Sigmoid colon (tissue), 3 donors: ENCODE measurements at regions not wholly inside any gene's neighbourhood (a gene's known extent, or its start where the extent isn't known, plus 50 kb on each side); places are given as distances from the start of the nearest gene placed in this dataset.

Source experiments
- CTCF ChIP-seq, 4 experiments: fragments of 450-650 bp in 3 of 4; fragments of 200-600 bp in 1 of 4; IDR thresholded peaks; one replicate each; pipeline ENCODE4 v1.5.1; 2016 to 2019; ENCODE audit warnings: antibody characterized with exemption in 4 of 4, mild to moderate bottlenecking in 3 of 4, moderate library complexity in 2 of 4
- POLR2A ChIP-seq, 2 donors: fragments of 450-650 bp; IDR thresholded peaks; one replicate each; pipeline ENCODE4 v1.6.1; 2016; ENCODE audit warnings: antibody characterized with exemption in 2 of 2, mild to moderate bottlenecking in 2 of 2, moderate library complexity in 2 of 2

DNA sequence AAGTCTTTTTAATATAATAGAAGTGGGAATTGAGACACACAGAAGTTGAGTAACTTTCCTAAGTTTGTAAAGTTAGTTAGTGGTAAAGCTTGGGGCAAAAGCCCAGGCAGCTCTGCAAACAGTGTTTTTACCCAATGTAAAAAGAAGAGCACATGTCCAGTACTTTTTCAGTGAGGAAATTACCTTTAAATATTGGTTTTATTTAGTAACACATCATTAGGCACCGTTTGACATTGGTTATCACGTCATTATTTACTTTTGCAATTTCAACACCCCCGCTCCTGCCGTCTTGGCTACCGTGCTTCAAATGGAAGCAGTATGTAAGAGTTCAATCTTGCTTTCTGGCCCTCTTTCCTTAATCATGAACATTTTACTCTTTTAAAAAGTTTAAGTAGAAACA lies 807.9 kb downstream of the EPHA4 start:
- TF ChIP-seq CTCF (IDR thresholded peaks at IDR 0.05) (no peak), POLR2A (IDR thresholded peaks at IDR 0.05) (no peak)
